NCI-H2196 (cell line): ENCODE measurements at regions not wholly inside any gene's neighbourhood (a gene's known extent, or its start where the extent isn't known, plus 50 kb on each side); places are given as distances from the start of the nearest gene placed in this dataset.

Experiments
- DNase-seq: peaks from one replicate; lab custom pipeline; 2025; ENCODE audit not compliant: unreplicated experiment; lab: John Stamatoyannopoulos, UW

DNA sequence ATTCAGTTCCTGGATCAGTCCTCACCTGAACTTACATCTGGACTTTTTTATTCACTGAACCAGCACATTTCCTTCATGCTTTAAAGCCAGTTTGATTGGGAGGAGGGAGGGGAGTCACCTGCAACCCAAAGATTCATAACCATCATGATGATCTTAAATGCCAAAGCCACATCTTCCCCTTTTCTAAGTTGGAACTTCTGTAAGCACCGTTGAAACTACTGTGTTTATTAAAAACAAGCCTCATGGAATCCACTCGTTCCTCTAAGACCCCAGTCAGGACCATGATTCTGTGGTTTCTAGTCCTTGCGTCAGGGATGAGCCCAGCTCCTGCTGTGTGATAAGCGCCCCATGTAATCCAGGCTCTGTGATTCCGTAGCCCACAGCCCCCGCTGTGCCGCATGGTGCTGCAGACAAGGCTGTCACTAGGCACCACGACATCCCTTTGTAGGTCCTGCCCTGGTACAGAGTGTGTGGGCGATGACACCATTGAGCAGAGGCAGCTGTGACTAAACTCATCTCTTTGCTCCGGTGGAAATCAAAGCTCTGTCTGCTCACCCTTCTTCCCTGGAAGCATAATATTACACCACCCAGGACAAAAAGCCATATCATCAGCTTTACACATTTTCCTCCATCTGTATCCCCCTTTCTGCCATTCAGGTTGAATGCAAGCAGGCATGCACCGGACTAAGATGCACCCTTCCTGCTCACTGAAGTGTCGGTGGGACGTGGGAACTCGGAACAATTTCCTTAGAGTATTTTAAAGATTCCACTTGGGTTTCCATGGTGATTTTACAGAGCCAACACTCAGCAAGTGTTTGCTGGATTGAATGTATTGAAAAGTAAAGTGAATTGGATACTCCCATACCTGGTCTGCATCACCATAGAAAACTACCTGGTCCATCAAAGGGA, 132.0 kb upstream of the FSTL4 start:
- no peak for DNase-seq

DNA sequence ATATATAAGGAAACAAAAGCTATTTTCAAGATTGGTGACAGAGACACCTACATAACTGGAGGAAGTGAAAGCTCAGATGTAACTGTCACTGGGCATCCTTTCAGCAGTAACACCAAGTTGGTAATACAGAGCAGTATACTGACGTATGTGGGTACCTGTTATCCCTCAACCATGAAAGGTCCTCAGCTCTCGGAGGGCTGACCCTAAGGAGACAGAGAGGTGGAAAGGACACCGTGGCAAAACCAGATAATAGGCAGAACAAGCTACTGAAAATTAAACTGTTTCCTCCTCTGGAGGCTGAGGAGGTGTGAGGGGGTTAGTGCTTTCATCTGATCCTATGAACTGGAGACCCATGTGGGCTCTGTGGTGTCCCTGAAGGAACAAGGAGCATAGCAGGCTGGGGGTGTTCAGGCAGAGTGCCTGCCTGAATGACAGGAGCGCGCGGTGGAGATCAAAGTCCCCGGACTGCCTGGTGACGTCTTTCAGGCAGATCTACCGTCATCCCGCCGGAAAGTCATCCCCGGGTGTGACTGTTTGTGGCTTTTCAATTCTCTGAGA, 130.2 kb upstream of the FSTL4 start:
- DNase-seq, result no peak

DNA sequence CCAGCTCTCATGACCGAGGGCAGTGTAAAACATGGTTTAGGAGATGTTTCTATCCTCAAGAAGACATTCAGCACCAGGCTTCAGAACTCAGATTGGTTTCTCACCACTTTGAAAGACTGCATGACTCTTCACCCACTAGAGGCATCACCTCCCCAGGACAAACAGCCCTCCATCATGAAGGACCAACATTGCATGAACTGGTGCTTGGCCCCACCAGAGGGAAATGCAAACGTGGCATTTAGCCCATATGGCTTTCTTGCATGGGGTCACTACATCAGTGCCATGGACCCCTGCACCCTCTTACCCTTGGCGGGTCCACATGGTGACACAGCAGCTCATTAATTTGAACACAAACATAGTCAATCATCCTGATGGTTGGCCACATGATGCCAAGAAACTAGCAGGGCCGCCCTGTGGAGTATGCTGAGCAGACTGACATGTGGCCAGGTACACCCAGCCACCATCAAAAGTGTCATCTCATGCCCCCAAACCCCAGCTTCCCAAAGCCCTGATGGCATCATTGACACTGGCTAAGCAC, 129.5 kb upstream of the FSTL4 start:
- no peak for DNase-seq

DNA sequence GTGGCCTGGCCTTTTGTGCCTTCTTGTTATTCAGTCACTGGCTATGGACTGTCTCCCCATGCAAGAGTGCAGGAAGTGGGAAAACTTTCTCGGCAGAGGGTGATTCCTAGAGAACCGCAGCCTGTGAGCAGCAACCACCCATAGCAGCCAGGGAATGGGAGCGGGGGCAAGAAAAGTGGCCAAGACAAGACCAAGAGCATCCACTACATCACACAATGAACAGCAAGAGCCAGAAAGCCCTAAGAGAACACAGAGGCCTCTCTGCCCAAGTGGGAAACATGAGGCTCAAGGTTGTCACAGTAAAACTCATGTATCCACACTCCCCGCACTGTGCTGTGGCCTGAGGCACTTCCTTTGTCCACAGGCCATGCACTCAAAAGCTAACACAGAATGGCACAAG, 129.1 kb upstream of the FSTL4 start:
- DNase-seq, result no peak

DNA sequence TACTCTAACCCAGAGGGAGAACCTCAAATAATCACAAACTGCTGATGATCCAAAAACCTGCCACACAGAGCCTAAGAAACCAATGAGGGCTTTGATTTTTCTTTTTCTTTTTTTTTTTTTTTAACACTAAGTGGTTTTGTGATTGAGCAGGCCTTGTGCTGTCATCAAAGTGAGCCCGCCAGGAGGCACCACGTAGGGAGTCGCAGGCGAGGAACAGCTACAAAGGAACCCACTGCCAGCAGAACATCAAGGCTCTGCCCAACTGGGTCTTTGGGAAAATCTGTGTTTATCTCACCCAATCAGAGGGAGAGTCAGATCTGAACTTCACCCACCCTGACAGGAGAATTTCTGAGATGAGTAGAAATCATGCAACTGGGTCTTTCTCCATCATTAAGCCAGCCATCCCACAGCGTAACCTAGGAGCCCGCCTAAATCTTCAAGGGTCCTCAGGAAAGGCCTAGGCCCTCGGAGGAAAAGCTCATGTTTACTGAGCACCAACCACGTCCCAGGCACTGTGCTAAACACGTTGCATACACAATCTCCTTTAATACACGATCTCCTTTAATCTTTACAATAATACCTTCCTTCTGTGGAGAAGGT, 126.9 kb upstream of the FSTL4 start:
- no peak for DNase-seq

DNA sequence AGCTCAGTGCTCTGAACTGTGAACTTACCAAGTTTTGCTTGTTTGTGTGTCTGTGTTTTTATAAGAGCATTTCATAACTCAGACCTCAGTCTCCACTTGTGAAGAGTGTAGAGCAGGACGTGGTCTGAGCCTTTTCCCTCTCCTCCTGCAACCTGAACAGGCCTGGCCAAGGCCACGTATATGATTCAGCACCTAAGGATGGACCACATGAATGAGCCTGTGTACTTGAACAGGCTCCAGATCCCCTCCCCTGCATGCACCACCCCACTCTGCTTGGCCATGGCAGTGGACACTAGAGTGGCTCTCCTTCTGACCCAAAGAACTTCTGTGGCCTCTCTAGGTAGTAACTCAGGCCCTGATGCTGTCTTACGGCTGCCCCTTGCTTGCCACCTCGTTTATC, 125.9 kb upstream of the FSTL4 start:
- no peak for DNase-seq

DNA sequence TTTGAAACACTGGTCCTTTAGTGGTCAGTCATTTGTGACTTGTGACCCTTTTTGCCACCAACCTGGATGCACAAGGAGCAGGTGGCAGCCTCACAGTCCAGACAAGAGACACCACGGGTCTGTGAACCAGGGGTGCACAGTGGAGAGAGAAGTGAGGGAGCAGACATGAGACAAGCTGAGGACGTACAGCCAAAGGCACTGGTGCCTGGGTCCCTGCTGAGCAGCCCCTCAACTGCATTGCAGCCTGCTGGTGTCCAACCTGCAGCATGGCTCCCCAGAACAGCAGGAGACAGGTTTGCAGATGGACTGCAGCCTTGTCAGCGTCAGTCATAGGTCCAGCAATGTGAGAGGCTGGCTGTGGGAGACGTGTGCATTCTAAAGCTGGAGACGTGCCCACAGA, 124.2 kb upstream of the FSTL4 start:
- no peak for DNase-seq

DNA sequence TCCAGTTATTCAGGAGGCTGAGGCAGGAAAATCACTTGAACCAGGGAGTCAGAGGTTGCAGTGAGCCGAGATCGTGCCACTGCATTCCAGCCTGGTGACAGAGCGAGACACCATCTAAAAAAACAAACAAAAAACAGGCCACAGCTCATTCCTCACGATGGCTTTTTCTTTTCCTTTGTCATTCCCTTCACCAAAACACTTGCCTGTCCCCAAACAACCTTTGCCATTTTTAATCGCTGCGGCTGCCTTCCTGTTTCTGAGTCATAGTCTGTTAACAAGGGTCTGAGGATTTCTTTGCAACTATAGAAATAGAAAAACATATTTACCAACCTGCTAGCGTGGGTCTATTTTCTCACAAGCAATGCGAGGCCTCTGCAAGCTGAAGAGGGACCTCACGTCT, 123.0 kb upstream of the FSTL4 start:
- DNase-seq, result no peak

DNA sequence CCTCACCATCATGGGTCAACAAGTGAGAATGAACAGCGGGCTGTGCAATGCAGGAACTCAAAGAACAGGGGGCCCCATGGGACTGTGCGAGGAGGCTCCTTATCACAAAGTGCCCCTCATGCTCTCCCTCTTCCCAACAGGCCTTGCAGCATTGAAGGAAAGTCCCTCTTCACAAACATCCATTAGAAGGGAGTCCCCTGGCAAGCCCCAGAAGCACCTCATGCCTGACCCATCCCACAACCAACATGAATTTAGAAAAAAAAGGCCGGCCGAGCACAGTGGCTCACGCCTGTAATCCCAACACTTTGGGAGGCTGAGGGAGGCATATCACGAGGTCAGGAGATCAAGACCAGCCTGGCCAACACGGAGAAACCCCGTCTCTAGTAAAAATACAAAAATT, 122.6 kb upstream of the FSTL4 start:
- DNase-seq, result no peak

DNA sequence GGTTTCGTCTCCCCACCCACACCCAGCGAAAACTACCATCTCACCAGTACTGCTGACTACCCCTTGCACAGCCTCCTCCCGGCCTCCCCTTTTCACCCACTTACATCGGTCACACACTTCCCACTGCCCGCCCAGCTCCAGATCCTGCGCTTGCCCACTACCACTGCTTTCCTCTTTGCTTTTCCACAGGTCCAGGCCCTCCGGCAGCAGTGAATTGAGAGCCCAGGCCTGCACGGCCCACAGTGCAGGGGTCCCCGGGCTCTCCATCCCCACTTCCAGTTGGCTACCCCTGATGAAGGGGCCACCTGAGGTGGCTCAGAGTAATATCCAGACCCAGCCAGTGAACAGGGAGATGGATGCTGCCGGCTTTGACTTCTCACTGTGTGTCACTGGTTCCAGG, 120.2 kb upstream of the FSTL4 start:
- DNase-seq, result no peak

DNA sequence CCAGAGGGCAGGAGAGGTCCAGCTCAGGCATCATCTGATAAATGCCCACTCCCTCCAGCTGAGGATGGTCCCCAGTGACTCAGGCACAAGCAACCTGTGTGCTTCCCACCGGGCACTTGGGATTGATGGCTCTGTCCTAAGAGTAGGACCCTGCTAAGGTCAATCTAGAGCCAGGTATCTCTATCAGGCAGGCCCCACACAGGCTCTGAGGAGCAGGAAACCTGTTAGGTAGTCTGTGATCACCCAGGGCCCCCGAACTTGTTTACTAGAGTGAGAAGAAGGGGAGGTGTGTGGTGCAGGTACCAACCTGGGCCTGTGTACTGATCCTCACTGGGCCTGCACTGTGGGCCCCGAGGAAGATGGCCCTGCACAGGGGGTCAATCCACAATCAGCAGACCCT, 119.6 kb upstream of the FSTL4 start:
- DNase-seq, result no peak

DNA sequence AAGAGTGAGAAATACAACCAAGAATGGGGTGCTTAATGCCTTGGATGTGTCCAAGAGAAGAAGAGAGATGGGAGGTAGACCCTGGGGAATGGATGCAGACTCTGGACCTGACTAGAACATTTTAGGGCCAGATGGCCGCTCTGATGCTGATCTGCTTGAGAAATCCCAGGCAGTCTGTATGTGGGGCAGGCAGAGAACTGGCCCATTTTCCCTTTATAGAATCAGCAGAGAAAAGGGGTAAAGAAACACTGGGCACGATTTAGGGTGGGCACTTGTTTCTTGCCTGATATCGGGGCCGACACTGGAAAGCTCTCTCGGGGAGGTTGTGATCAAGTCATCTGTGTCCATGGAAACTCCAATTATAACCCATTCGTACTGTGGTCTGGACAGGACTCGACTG, 118.5 kb upstream of the FSTL4 start:
- no peak for DNase-seq

DNA sequence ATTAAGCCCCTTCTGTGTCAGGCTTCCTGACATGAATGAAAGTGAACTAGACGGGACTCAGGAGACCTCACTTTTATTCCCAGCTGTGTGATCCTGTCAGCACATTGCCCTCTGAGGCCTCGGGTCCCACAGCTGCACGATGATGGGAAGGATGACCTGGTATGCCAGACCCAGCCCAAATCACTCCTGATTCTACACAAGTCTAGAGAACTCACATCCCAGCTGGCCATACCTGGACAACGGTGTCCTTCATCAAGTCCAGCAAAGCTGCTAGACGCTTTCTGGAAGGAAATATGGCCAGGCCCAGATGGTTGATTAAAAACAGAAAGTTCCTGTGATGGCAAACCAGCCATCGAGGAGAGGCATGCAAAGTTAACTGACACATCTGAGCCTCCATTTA, 118.0 kb upstream of the FSTL4 start:
- DNase-seq, result no peak

DNA sequence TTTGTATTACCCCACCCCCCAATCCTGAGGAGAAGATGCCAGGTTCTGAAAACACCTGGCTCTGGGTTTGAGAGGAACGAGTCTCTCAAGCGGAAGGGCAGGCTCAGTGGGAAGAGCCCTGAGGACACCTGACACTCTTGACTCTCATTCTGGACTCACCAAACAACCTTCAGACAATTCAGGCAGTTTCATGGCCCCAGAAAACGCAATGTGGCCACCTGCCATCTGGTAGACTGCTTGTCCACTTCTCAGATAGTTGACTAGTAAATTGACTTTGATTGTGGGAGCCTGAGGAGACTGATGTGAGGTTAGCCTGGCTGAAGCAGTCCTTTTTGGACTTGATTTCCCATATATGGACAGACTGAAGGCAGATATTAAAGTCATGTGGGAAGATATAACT, 117.5 kb upstream of the FSTL4 start:
- no peak for DNase-seq

DNA sequence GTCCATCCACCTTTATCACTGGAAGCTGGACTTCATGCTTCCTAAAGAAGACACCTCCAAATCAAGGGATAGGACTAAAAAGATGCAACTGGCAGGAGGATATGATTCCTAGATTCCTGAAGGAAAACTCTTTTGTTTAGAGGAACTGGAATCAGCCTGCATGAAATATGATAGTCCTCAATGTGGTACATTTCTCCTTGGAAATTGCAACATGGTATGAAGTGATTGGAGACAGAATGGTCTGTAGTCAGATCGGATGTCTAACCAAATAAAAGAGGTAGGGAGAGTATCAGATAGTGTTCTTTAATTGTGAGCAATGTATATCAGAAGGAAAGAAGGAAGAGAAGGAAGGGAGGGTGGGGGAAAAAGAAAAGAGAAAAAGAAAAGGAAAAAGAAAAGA, 116.1 kb upstream of the FSTL4 start:
- DNase-seq, result no peak

DNA sequence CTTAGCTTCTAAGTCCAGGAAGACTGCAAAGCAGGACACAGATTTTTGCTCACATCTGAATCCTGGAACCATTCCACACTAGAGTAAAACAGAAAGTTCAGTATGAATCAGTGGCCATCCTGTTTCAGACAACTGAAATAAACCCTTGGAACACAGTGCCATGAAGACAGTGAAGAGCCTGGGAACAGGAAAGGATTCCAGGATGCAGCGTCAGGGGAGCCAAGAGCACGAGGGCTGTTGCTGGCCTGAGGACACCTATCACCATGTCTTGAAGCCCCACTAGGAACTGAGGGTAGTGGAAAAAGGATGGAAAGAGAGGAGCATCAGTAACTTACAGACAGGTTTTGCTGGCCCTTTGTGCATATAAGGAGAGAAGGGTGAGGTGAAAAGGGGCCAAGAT, 115.3 kb upstream of the FSTL4 start:
- DNase-seq, result no peak

DNA sequence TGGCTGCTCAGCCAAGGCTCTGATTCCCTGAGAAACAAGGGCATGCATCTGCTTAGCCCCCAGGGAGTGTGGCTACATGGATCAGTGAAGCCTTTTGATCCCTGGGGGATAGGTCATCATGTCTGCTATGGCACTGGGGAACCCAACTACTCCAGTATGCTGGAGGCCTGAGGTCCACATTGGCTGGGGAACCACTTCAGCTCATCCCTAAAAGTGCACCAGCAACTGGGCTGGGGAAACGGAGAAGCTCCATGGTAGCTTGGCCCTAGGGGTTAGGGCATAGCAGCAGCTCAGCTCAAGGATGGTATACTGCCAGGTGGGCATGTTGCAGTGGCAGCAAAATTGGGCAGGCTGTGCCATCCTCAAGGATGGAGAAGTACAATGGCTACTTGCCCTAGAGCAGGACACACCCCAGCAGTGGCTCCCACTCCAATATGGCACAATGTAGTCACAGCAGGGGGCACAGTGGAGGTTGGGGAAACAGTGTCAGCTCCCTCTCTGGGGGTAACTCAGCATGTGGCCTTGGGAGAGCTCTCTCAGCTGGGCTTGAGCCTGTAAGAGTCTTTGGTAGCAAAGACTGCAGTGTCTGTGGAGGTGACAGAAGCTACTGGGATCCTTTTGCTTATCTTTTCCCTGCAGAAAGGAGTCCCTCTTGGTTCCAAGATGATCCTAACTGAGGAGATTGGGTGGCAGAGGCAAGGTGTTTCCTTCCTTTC, 111.5 kb upstream of the FSTL4 start:
- DNase-seq, result no peak

DNA sequence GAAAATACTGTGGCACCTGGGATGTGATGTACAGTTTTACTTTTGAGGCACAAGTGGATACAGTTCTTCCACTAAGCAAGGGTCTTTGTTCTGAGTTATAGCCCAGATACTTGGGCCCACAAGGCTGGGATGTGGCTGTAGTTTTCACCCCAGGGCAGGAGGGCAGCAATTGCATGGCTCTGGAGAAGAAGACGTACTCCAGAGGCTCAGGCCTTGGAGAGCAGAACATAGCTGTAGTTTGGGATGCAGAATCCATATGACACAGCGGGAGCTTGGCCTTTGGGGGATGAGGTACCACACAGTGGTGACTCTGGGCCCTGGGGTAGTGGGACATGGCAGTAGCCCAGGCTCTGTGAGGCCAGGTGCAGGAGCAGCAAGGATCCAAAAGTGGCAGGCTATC, 110.8 kb upstream of the FSTL4 start:
- no peak for DNase-seq

DNA sequence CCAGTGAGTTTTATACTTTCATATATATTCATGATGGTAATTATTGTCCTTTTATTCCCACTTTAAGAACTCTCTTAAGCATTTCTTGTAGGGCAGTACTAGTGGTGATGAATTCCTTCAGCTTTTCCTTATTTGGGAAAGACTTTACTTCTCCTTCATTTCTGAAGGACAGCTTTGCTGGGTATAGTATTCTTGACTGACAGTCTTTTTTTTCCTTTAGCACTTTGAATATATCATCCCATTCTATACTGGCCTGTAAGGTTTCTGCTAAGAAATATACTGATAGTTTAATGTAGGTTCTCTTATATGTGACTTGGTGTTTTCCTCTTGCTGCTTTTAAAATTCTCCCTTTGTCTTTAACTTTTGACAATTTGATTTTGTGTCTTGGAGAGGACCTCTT, 109.0 kb upstream of the FSTL4 start:
- no peak for DNase-seq

DNA sequence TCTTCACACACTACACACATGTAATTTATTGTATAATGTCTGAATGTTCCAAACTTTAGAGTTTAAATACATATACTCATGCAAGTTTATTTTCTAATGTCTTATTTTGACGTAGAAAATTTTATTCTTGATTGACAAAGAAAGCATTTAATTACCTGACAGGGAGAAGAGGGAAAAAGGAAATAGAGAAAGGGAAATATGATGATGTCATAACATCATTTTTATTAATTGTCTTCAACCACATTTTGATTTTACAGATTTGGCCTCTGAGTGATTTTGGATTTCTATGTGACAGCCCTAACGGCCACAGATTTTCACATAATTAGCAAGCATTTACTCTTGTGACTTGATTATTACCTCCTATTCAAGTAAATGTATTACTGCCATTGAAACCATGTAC, 106.1 kb upstream of the FSTL4 start:
- DNase-seq, result no peak

DNA sequence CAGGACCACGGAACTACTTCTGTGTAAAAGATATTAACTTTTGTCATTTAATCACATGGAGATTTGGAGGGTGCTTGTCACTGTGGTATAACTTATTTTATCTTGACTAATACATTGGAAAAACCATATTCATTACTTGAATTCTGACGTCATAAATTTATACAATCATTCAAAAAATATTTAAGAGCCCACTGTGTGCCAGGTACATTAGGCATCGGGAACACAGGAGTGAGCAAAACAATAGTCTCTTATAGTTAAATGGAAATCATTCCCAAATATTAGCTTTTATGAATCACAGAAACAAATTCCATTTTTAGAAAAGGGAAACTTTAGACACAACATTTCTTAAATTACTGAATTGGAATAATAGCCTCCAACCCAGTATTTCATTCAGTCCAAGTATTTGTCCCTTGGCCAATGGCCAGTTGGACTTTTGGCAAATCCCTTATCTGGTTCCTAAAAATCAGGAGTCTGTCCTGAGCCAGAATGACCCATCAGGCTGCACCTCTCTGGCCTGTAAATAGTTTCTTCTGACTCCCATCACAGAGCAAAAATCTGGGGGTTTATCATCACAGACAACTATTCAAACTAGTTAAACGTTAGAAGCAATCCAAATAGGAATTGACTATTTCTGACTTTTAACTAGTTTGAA, 104.3 kb upstream of the FSTL4 start:
- no peak for DNase-seq
